GM12872 (cell line): ENCODE measurements at regions not wholly inside any gene's neighbourhood (a gene's known extent, or its start where the extent isn't known, plus 50 kb on each side); places are given as distances from the start of the nearest gene placed in this dataset.

Experiments used
- TF ChIP-seq, protein P1 (sequence below): IDR thresholded peaks from 3 replicates; pipeline ENCODE4 v1.5.1; 2011; ENCODE audit warnings: low read depth, mild to moderate bottlenecking, low read length, moderate library complexity; ENCODE audit not compliant: insufficient read depth

DNA sequence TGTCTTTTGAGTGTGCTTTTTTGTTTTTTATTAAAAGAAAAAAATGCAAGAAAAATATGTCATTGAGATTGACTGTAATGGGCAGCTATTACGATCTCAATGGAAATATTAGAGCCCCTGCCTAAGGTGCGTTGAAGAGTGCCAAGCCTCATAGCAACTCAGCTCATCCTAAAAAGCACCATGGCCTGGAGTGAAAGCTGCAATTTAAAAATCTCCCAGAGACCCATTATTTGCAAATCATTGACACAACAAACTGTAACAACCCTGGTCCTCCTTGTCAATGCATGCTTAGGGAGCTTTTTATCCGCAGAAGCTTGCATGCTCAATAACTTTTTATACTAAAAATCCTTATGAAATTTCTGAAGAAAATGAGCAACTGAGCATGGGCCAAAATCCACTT, 954.5 kb downstream of the ADGRL2 start:
- TF ChIP-seq, protein P1, sequence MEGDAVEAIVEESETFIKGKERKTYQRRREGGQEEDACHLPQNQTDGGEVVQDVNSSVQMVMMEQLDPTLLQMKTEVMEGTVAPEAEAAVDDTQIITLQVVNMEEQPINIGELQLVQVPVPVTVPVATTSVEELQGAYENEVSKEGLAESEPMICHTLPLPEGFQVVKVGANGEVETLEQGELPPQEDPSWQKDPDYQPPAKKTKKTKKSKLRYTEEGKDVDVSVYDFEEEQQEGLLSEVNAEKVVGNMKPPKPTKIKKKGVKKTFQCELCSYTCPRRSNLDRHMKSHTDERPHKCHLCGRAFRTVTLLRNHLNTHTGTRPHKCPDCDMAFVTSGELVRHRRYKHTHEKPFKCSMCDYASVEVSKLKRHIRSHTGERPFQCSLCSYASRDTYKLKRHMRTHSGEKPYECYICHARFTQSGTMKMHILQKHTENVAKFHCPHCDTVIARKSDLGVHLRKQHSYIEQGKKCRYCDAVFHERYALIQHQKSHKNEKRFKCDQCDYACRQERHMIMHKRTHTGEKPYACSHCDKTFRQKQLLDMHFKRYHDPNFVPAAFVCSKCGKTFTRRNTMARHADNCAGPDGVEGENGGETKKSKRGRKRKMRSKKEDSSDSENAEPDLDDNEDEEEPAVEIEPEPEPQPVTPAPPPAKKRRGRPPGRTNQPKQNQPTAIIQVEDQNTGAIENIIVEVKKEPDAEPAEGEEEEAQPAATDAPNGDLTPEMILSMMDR: no peak

- TF ChIP-seq, protein P1: no peak
These were observed 951.3 kb downstream of the ADGRL2 start for GRCh38 chr1:82752046-82752445.

DNA sequence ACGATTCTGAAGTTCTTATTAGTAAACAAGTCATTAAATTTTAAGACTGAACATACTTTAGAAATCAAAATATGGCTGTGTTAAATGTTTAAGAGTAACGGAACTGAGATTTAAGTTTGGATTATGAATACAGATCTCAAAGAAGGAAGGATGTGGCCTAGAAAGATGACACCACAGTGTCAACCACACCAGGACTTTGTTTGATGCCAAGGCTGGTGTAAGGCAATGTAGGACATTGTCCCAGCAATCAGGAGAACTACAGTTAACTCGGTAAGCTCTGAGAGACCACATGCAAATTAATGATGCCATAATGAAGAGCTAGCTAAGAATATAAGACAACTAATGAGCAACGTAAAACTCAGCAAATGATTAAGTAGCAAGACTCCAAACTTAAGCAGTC, 932.9 kb downstream of the ADGRL2 start:
- TF ChIP-seq, protein P1: no peak

GRCh38 chr1:82731216-82731615, 930.5 kb downstream of the ADGRL2 start:
- TF ChIP-seq, protein P1: no peak

DNA sequence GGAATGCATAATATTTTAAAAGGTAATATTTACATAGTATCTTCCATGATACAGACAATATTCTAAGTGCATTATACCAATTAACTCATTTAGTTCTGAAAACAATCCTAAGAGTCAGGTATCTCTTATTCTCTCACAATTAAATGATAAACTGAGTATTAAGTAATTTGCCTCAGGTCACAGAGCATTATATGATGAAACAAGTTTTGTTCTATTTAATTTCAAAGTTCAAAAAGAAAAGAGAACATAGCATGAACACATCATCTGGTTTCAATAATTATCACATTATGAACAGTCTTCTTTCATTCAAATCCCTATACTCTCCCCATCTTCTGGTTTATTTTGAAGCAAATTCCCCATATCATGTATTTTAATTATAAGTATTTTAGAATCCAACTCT, 927.5 kb downstream of the ADGRL2 start:
- TF ChIP-seq, protein P1: no peak

DNA sequence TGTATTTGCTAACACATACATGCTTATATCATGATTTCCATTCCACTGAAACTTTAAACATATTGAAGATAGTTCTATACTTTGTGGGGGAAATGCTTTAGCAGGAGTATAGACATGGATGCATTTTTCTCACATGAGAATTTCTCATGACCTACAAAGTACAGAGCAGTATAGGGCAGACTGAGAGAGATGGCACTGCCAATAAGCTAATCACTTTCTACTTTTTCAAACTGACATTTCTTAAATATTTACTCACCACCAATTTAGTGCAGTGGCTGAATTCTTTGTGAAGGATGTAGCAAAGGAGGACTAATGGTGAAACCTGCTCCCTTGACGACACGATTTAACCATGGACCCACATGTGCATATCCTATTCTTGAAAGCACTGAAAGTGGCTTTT, 923.5 kb downstream of the ADGRL2 start:
- TF ChIP-seq, protein P1: no peak

DNA sequence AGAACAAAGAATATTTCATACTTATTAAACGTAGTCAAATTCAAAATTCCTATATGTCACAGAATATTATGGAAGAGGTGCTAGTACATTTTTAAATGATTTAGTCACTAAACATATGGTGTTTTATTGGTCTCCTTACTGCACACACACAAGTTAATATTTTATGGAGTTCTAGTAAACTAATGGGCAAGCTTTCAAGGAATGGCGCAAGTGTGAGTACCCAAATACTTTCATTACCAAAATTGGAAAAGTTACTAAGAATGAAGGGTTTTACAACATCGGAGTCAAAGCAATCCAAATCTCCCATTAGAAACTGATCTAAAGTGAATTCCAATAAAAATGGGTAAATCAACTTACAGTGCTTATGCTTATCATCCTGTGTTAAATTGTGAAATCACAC, 921.9 kb downstream of the ADGRL2 start:
- TF ChIP-seq, protein P1: no peak

- TF ChIP-seq, protein P1: no peak
These were observed 921.0 kb downstream of the ADGRL2 start for GRCh38 chr1:82721702-82722101.
